ENCODE measurements at regions not wholly inside any gene's neighbourhood (a gene's known extent, or its start where the extent isn't known, plus 50 kb on each side); places are given as distances from the start of the nearest gene placed in this dataset.
"Not testable (repeated sequence)": the region's sequence is repeated elsewhere in the genome, so short reads cannot be mapped to it uniquely, and the experiment has no call there.

- Mint-ChIP-seq H3K36me3 (no peaks in the 10 kb centered on the region), H3K27me3 (no peaks in the 10 kb centered on the region), H3K4me3 (no peak overlapping the region), H3K4me1 (ENCODE audit: low read depth) (no peaks in the 10 kb centered on the region), H3K27ac (no peak overlapping the region), H3K9me3 (peaks cover 41% of the 10 kb centered on the region)
- intact Hi-C loops (cut with micrococcal nuclease): no loop called here
- ChIA-PET CTCF (no interaction called here), POLR2A (no interaction called here)
- DNase-seq: no peak
Observed at GRCh38 chr7:138346975-138347374, 113.1 kb upstream of the TRIM24 start.

- DNase-seq: no peak
- H3K9me3 Mint-ChIP-seq: peaks cover 24% of the 10 kb centered on the region
- no peaks in the 10 kb centered on the region for H3K4me1 Mint-ChIP-seq (ENCODE audit: low read depth)
- H3K27me3 Mint-ChIP-seq: no peaks in the 10 kb centered on the region
- no peak overlapping the region for H3K27ac Mint-ChIP-seq
- ChIA-PET POLR2A (no interaction called here), CTCF (no interaction called here)
- intact Hi-C loops (cut with micrococcal nuclease): no loop called here
- H3K4me3 Mint-ChIP-seq: no peak overlapping the region
- no peaks in the 10 kb centered on the region for H3K36me3 Mint-ChIP-seq
Observed at GRCh38 chr7:138349841-138350700, 110.0 kb upstream of the TRIM24 start.

- intact Hi-C loops (cut with micrococcal nuclease): no loop called here
- CTCF ChIA-PET: no interaction called here
- no peak overlapping the region for H3K4me3 Mint-ChIP-seq
Observed at GRCh38 chr7:138350701-138351357, 109.2 kb upstream of the TRIM24 start.

GRCh38 chr7:138352570-138353461 lies 107.2 kb upstream of the TRIM24 start:
- Mint-ChIP-seq H3K27me3 (no peaks in the 10 kb centered on the region), H3K4me3 (no peak overlapping the region), H3K4me1 (ENCODE audit: low read depth) (no peaks in the 10 kb centered on the region), H3K27ac (no peak overlapping the region), H3K36me3 (no peaks in the 10 kb centered on the region), H3K9me3 (peaks cover 12% of the 10 kb centered on the region)
- ChIA-PET POLR2A (interaction anchor here (0.5 kb wide), 1 partner anchor 520 kb away, joined by 4 read pairs; no protein-coding TSS in a partner anchor), CTCF (interaction anchor here (0.6 kb wide), 1 partner anchor 518 kb away, joined by 3 read pairs; no protein-coding TSS in a partner anchor)
- no peak for DNase-seq
- intact Hi-C loops (cut with micrococcal nuclease): no loop called here

More at GRCh38 chr7:138350701-138351357, 109.2 kb upstream of the TRIM24 start:
- no peak overlapping the region for H3K27ac Mint-ChIP-seq
- H3K27me3 Mint-ChIP-seq: no peaks in the 10 kb centered on the region
- H3K36me3 Mint-ChIP-seq: no peaks in the 10 kb centered on the region
- H3K9me3 Mint-ChIP-seq: peaks cover 17% of the 10 kb centered on the region
- H3K4me1 Mint-ChIP-seq (ENCODE audit: low read depth): no peaks in the 10 kb centered on the region
- no peak for DNase-seq
- POLR2A ChIA-PET: no interaction called here

GRCh38 chr7:138354066-138354465 lies 106.0 kb upstream of the TRIM24 start:
- CTCF ChIA-PET: no interaction called here
- Mint-ChIP-seq H3K27ac (no peak overlapping the region), H3K4me1 (ENCODE audit: low read depth) (no peaks in the 10 kb centered on the region), H3K36me3 (no peaks in the 10 kb centered on the region), H3K4me3 (no peak overlapping the region), H3K9me3 (peaks cover 12% of the 10 kb centered on the region), H3K27me3 (no peaks in the 10 kb centered on the region)
- POLR2A ChIA-PET: no interaction called here
- no peak for DNase-seq
- intact Hi-C loops (cut with micrococcal nuclease): no loop called here

- ChIA-PET CTCF (no interaction called here), POLR2A (no interaction called here)
- intact Hi-C loops (cut with micrococcal nuclease): no loop called here
- H3K4me1 Mint-ChIP-seq (ENCODE audit: low read depth): no peaks in the 10 kb centered on the region
- no peaks in the 10 kb centered on the region for H3K36me3 Mint-ChIP-seq
- peaks cover 8% of the 10 kb centered on the region for H3K9me3 Mint-ChIP-seq
- no peak for DNase-seq
- no peak overlapping the region for H3K27ac Mint-ChIP-seq
- H3K4me3 Mint-ChIP-seq: no peak overlapping the region
- no peaks in the 10 kb centered on the region for H3K27me3 Mint-ChIP-seq
Observed at GRCh38 chr7:138355254-138355653, 104.8 kb upstream of the TRIM24 start.

- intact Hi-C loops (cut with micrococcal nuclease): no loop called here
- ChIA-PET POLR2A (no interaction called here), CTCF (no interaction called here)
- Mint-ChIP-seq H3K27ac (no peak overlapping the region), H3K27me3 (peaks cover 2% of the 10 kb centered on the region), H3K4me1 (ENCODE audit: low read depth) (no peaks in the 10 kb centered on the region), H3K9me3 (no peaks in the 10 kb centered on the region), H3K4me3 (no peak overlapping the region), H3K36me3 (no peaks in the 10 kb centered on the region)
- no peak for DNase-seq
Observed at GRCh38 chr7:138358850-138359341, 101.2 kb upstream of the TRIM24 start.

GRCh38 chr7:138359870-138360559 lies 100.0 kb upstream of the TRIM24 start:
- POLR2A ChIA-PET: no interaction called here
- H3K4me3 Mint-ChIP-seq: no peak overlapping the region
- H3K27ac Mint-ChIP-seq: no peak overlapping the region
- H3K9me3 Mint-ChIP-seq: no peaks in the 10 kb centered on the region
- H3K36me3 Mint-ChIP-seq: no peaks in the 10 kb centered on the region
- H3K4me1 Mint-ChIP-seq (ENCODE audit: low read depth): no peaks in the 10 kb centered on the region
- DNase-seq: no peak
- CTCF ChIA-PET: no interaction called here
- H3K27me3 Mint-ChIP-seq: peaks cover 2% of the 10 kb centered on the region
- intact Hi-C loops (cut with micrococcal nuclease): no loop called here

- no peak for DNase-seq
- Mint-ChIP-seq H3K27ac (no peak overlapping the region), H3K4me1 (ENCODE audit: low read depth) (no peaks in the 10 kb centered on the region), H3K36me3 (no peaks in the 10 kb centered on the region), H3K4me3 (no peak overlapping the region), H3K9me3 (peaks cover 4% of the 10 kb centered on the region), H3K27me3 (peaks cover 2% of the 10 kb centered on the region)
- POLR2A ChIA-PET: no interaction called here
- intact Hi-C loops (cut with micrococcal nuclease): no loop called here
- CTCF ChIA-PET: no interaction called here
Observed at GRCh38 chr7:138363721-138364120, 96.3 kb upstream of the TRIM24 start.

- CTCF ChIA-PET; intact Hi-C loops (cut with micrococcal nuclease); H3K27ac Mint-ChIP-seq; H3K4me3 Mint-ChIP-seq; DNase-seq; H3K4me1 Mint-ChIP-seq (ENCODE audit: low read depth); H3K36me3 Mint-ChIP-seq; H3K27me3 Mint-ChIP-seq; POLR2A ChIA-PET: not testable (repeated sequence)
- H3K9me3 Mint-ChIP-seq: peaks cover 24% of the 10 kb centered on the region
Observed at GRCh38 chr7:138366137-138366536, 93.9 kb upstream of the TRIM24 start.

- CTCF ChIA-PET; H3K36me3 Mint-ChIP-seq; H3K4me1 Mint-ChIP-seq (ENCODE audit: low read depth); H3K27ac Mint-ChIP-seq; POLR2A ChIA-PET; H3K4me3 Mint-ChIP-seq; DNase-seq; H3K27me3 Mint-ChIP-seq; intact Hi-C loops (cut with micrococcal nuclease): not testable (repeated sequence)
- H3K9me3 Mint-ChIP-seq: peaks cover 30% of the 10 kb centered on the region
Observed at GRCh38 chr7:138366676-138367075, 93.4 kb upstream of the TRIM24 start.

- Mint-ChIP-seq H3K9me3 (peaks cover 30% of the 10 kb centered on the region), H3K27ac (no peak overlapping the region), H3K27me3 (no peaks in the 10 kb centered on the region), H3K4me1 (ENCODE audit: low read depth) (no peaks in the 10 kb centered on the region), H3K4me3 (no peak overlapping the region), H3K36me3 (no peaks in the 10 kb centered on the region)
- ChIA-PET CTCF (no interaction called here), POLR2A (no interaction called here)
- DNase-seq: no peak
- intact Hi-C loops (cut with micrococcal nuclease): no loop called here
Observed at GRCh38 chr7:138369797-138370196, 90.3 kb upstream of the TRIM24 start.
